GM19025 (cell line): ENCODE measurements at regions not wholly inside any gene's neighbourhood (a gene's known extent, or its start where the extent isn't known, plus 50 kb on each side); places are given as distances from the start of the nearest gene placed in this dataset.

Experiments
- ATAC-seq: cut with Tn5 transposase; IDR thresholded peaks from one replicate; pipeline ENCODE4 v1.9.1; 2021; ENCODE audit warnings: mild to moderate bottlenecking, low read depth, moderate library complexity; ENCODE audit not compliant: unreplicated experiment

GRCh38 chr13:63189712-63190111 is 1774.1 kb upstream of the PCDH20 start:
- no peak for ATAC-seq

- ATAC-seq, result no peak
These were observed 1769.0 kb upstream of the PCDH20 start for GRCh38 chr13:63184693-63185092.

GRCh38 chr13:63175536-63175935 is 1759.9 kb upstream of the PCDH20 start:
- ATAC-seq, result no peak

GRCh38 chr13:63167699-63168337 is 1752.2 kb upstream of the PCDH20 start:
- no peak for ATAC-seq

GRCh38 chr13:63166345-63166744 is 1750.7 kb upstream of the PCDH20 start:
- no peak for ATAC-seq

GRCh38 chr13:63163903-63164302 is 1748.3 kb upstream of the PCDH20 start:
- ATAC-seq, result no peak

- ATAC-seq, result no peak
These were observed 1745.6 kb upstream of the PCDH20 start for GRCh38 chr13:63161219-63161618.

GRCh38 chr13:63156816-63157215 is 1741.2 kb upstream of the PCDH20 start:
- no peak for ATAC-seq

GRCh38 chr13:63149375-63149774 is 1733.7 kb upstream of the PCDH20 start:
- no peak for ATAC-seq

- no peak for ATAC-seq
These were observed 1723.6 kb upstream of the PCDH20 start for GRCh38 chr13:63139277-63139676.

GRCh38 chr13:63129995-63130394 is 1714.3 kb upstream of the PCDH20 start:
- ATAC-seq, result no peak

- no peak for ATAC-seq
These were observed 1713.1 kb upstream of the PCDH20 start for GRCh38 chr13:63128716-63129115.

- ATAC-seq, result no peak
These were observed 1709.2 kb upstream of the PCDH20 start for GRCh38 chr13:63124863-63125262.

GRCh38 chr13:63120883-63121282 is 1705.2 kb upstream of the PCDH20 start:
- no peak for ATAC-seq

GRCh38 chr13:63117710-63118109 is 1702.1 kb upstream of the PCDH20 start:
- no peak for ATAC-seq

- ATAC-seq, result no peak
These were observed 1697.2 kb upstream of the PCDH20 start for GRCh38 chr13:63112799-63113395.

GRCh38 chr13:63110466-63110865 is 1694.8 kb upstream of the PCDH20 start:
- ATAC-seq, result no peak

- ATAC-seq, result no peak
These were observed 1691.7 kb upstream of the PCDH20 start for GRCh38 chr13:63107179-63107943.

- ATAC-seq, result no peak
These were observed 1679.1 kb upstream of the PCDH20 start for GRCh38 chr13:63094717-63095116.

GRCh38 chr13:63093907-63094469 is 1678.3 kb upstream of the PCDH20 start:
- no peak for ATAC-seq

- no peak for ATAC-seq
These were observed 1676.8 kb upstream of the PCDH20 start for GRCh38 chr13:63092456-63092855.
